ENCODE measurements at regions not wholly inside any gene's neighbourhood (a gene's known extent, or its start where the extent isn't known, plus 50 kb on each side); places are given as distances from the start of the nearest gene placed in this dataset.

- no peak overlapping the region for H3K4me3 Mint-ChIP-seq
These were observed 1719.8 kb upstream of the WWC1 start for GRCh38 chr5:166571668-166572067.

DNA sequence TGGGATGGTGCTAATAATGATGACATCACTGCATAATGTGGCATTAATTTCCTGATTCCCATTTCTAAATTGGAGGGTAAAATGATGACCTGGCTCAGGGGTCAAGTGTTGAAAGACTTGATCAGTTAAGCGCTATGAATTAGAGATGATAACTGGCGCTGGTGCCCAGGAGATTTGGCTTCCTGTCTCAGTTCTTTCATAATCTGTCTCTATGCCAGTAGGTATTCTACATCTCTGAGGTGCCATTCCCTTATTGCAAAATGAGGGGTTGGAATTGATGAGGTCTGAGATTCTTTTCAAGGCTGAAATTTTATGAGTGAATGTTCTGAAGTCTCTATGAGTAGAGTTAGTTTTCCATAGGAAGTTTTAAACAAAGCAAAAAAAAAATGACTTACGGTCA lies 1715.1 kb upstream of the WWC1 start:
- no peaks in the 10 kb centered on the region for H3K4me1 ChIP-seq (ENCODE audit: control insufficient read depth, insufficient read depth, low read length)
- H3K9me3 Mint-ChIP-seq = peaks cover 8 to 19% of the 10 kb centered on the region in 2 donors
- intact Hi-C loops (cut with micrococcal nuclease) = no loop called here
- 96% methylated on average over 2 of the region's 3 CpGs for WGBS (ENCODE audit: insufficient coverage)
- no peak overlapping the region for H3K4me3 ChIP-seq (ENCODE audit: low read length)
- H3K4me3 Mint-ChIP-seq = no peak overlapping the region
- H3K27ac Mint-ChIP-seq = no peak overlapping the region
- no peaks in the 10 kb centered on the region for H3K36me3 ChIP-seq (ENCODE audit: control insufficient read depth, insufficient read depth, low read length)
- H3K27ac ChIP-seq (ENCODE audit: low read length) = no peak overlapping the region
- no peaks in the 10 kb centered on the region for H3K9me3 ChIP-seq (ENCODE audit: control insufficient read depth, insufficient read depth, low read length)
- H3K4me1 Mint-ChIP-seq = no peaks in the 10 kb centered on the region
- H3K36me3 Mint-ChIP-seq = peaks cover 8% of the 10 kb centered on the region
- H3K27me3 ChIP-seq (ENCODE audit: control insufficient read depth, insufficient read depth, low read length) = no peaks in the 10 kb centered on the region
- DNase-seq = no peak
- ATAC-seq = no peak
- H3K27me3 Mint-ChIP-seq (ENCODE audit: low read depth in 2 of 2) = no peaks in the 10 kb centered on the region
- TF ChIP-seq, protein P1, sequence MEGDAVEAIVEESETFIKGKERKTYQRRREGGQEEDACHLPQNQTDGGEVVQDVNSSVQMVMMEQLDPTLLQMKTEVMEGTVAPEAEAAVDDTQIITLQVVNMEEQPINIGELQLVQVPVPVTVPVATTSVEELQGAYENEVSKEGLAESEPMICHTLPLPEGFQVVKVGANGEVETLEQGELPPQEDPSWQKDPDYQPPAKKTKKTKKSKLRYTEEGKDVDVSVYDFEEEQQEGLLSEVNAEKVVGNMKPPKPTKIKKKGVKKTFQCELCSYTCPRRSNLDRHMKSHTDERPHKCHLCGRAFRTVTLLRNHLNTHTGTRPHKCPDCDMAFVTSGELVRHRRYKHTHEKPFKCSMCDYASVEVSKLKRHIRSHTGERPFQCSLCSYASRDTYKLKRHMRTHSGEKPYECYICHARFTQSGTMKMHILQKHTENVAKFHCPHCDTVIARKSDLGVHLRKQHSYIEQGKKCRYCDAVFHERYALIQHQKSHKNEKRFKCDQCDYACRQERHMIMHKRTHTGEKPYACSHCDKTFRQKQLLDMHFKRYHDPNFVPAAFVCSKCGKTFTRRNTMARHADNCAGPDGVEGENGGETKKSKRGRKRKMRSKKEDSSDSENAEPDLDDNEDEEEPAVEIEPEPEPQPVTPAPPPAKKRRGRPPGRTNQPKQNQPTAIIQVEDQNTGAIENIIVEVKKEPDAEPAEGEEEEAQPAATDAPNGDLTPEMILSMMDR (IDR thresholded peaks at IDR 0.05) = no peak

More at GRCh38 chr5:166571668-166572067, 1719.8 kb upstream of the WWC1 start:
- TF ChIP-seq, protein P1 (IDR thresholded peaks at IDR 0.05) = no peak
- H3K27me3 ChIP-seq (ENCODE audit: control insufficient read depth, insufficient read depth, low read length) = no peaks in the 10 kb centered on the region
- Mint-ChIP-seq H3K9me3 (peaks cover 18 to 30% of the 10 kb centered on the region in 2 donors), H3K4me1 (no peaks in the 10 kb centered on the region), H3K36me3 (peaks cover 8% of the 10 kb centered on the region), H3K27ac (no peak overlapping the region), H3K27me3 (ENCODE audit: low read depth in 2 of 2) (no peaks in the 10 kb centered on the region)
- DNase-seq (no peak), ATAC-seq (no peak)
- intact Hi-C loops (cut with micrococcal nuclease) = no loop called here
- H3K4me3 ChIP-seq (ENCODE audit: low read length) = no peak overlapping the region
- no peak overlapping the region for H3K27ac ChIP-seq (ENCODE audit: low read length)
- no peaks in the 10 kb centered on the region for H3K4me1 ChIP-seq (ENCODE audit: control insufficient read depth, insufficient read depth, low read length)
- no peaks in the 10 kb centered on the region for H3K36me3 ChIP-seq (ENCODE audit: control insufficient read depth, insufficient read depth, low read length)
- H3K9me3 ChIP-seq (ENCODE audit: control insufficient read depth, insufficient read depth, low read length) = no peaks in the 10 kb centered on the region

- no peak for ATAC-seq
- no peaks in the 10 kb centered on the region for H3K4me1 Mint-ChIP-seq
- H3K4me3 Mint-ChIP-seq = no peak overlapping the region
- DNase-seq = no peak
- H3K36me3 Mint-ChIP-seq = no peaks in the 10 kb centered on the region
- Histone ChIP-seq H3K27ac (ENCODE audit: low read length) (no peak overlapping the region), H3K4me1 (ENCODE audit: control insufficient read depth, insufficient read depth, low read length) (no peaks in the 10 kb centered on the region), H3K36me3 (ENCODE audit: control insufficient read depth, insufficient read depth, low read length) (no peaks in the 10 kb centered on the region), H3K4me3 (ENCODE audit: low read length) (no peak overlapping the region), H3K27me3 (ENCODE audit: control insufficient read depth, insufficient read depth, low read length) (no peaks in the 10 kb centered on the region), H3K9me3 (ENCODE audit: control insufficient read depth, insufficient read depth, low read length) (no peaks in the 10 kb centered on the region)
- no peaks in the 10 kb centered on the region for H3K27me3 Mint-ChIP-seq (ENCODE audit: low read depth in 2 of 2)
- TF ChIP-seq, protein P1 (IDR thresholded peaks at IDR 0.05) = no peak
- H3K9me3 Mint-ChIP-seq = peaks cover 9 to 18% of the 10 kb centered on the region in 2 donors
- no peak overlapping the region for H3K27ac Mint-ChIP-seq
- intact Hi-C loops (cut with micrococcal nuclease) = no loop called here
These were observed 1709.6 kb upstream of the WWC1 start for GRCh38 chr5:166581826-166582225.

DNA sequence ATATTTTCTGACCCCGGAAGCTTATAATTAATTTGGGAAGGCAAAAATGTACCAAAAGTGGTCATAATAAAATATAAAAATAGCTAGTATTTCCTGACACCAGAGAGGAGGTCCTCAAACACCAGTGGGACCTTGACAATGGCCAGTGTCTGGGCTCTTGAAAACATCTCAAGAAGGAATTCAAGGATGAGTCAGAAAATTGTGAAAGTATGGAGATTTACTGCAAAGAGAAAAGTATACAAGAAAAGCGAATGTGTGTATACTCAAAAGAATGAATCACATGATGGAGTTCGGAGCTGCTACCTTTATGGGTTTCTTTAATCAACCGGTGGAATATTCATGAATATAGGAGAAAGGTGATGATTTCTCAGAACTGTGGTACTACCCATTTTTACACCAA lies 1709.0 kb upstream of the WWC1 start:
- no peaks in the 10 kb centered on the region for H3K4me1 Mint-ChIP-seq

More for the DNA sequence above, 1709.0 kb upstream of the WWC1 start:
- DNase-seq (no peak), ATAC-seq (no peak)
- no peaks in the 10 kb centered on the region for H3K4me1 ChIP-seq (ENCODE audit: control insufficient read depth, insufficient read depth, low read length)
- H3K36me3 ChIP-seq (ENCODE audit: control insufficient read depth, insufficient read depth, low read length) = no peaks in the 10 kb centered on the region
- H3K9me3 ChIP-seq (ENCODE audit: control insufficient read depth, insufficient read depth, low read length) = no peaks in the 10 kb centered on the region
- 83% methylated on average over 3 of the region's 4 CpGs for WGBS (ENCODE audit: insufficient coverage)
- Mint-ChIP-seq H3K4me3 (no peak overlapping the region), H3K27me3 (ENCODE audit: low read depth in 2 of 2) (no peaks in the 10 kb centered on the region), H3K27ac (no peak overlapping the region), H3K9me3 (peaks cover 11 to 18% of the 10 kb centered on the region in 2 donors), H3K36me3 (no peaks in the 10 kb centered on the region)
- H3K27me3 ChIP-seq (ENCODE audit: control insufficient read depth, insufficient read depth, low read length) = no peaks in the 10 kb centered on the region
- H3K27ac ChIP-seq (ENCODE audit: low read length) = no peak overlapping the region
- no peak overlapping the region for H3K4me3 ChIP-seq (ENCODE audit: low read length)
- TF ChIP-seq, protein P1 (IDR thresholded peaks at IDR 0.05) = no peak
- intact Hi-C loops (cut with micrococcal nuclease) = no loop called here

All from natural killer cell (primary cell).